Breast epithelium (tissue), 4 donors: ENCODE measurements at regions not wholly inside any gene's neighbourhood (a gene's known extent, or its start where the extent isn't known, plus 50 kb on each side); places are given as distances from the start of the nearest gene placed in this dataset.

Source experiments
- DNase-seq, 2 donors: peaks; one replicate each; pipeline ENCODE4 v3.0.0-alpha.2; 2019; ENCODE audit warnings: low spot score in 2 of 2
- H3K27ac ChIP-seq, 2 donors: fragments of 200-600 bp; sonication (generic) in 1 of 2; one replicate each; pipeline ENCODE4 v1.5.1; 2016 to 2019; ENCODE audit warnings: mild to moderate bottlenecking in 1 of 2
- H3K27me3 ChIP-seq, 2 donors: fragments of 200-600 bp; sonication (generic) in 1 of 2; one replicate each; pipeline versions ENCODE4 v1.5.1 to v1.6.0; 2017 to 2019; ENCODE audit warnings: control low read depth in 1 of 2, mild to moderate bottlenecking in 1 of 2
- H3K36me3 ChIP-seq: fragments of 200-600 bp; one replicate; pipeline ENCODE4 v1.5.1; 2019
- H3K4me1 ChIP-seq, 2 donors: fragments of 200-600 bp; sonication (generic); one replicate each; pipeline ENCODE4 v1.5.1; 2016 to 2019; ENCODE audit warnings: control low read depth in 1 of 2
- H3K4me3 ChIP-seq, 3 donors: fragments of 200-600 bp; sonication (generic); 1 replicate in 2 of 3; 2 replicates in 1 of 3; pipeline ENCODE4 v1.5.1; 2016 to 2019; ENCODE audit warnings: mild to moderate bottlenecking in 3 of 3, moderate library complexity in 2 of 3
- H3K9me3 ChIP-seq, 2 donors: fragments of 200-600 bp; sonication (generic) in 1 of 2; one replicate each; pipeline ENCODE4 v1.5.1; 2016 to 2019; ENCODE audit warnings: control low read depth in 1 of 2
- POLR2A ChIP-seq: fragments of 450-650 bp; IDR thresholded peaks from one replicate; pipeline ENCODE4 v1.6.1; 2016; ENCODE audit warnings: antibody characterized with exemption, mild to moderate bottlenecking, moderate library complexity
- POLR2AphosphoS5 ChIP-seq, 3 donors: sonication (generic); formaldehyde crosslinking; IDR thresholded peaks; one replicate each; pipeline ENCODE4 v1.6.1; 2017; ENCODE audit warnings: antibody characterized with exemption in 3 of 3
- intact Hi-C: fragments of 100-400 bp; cut with DNase I; formaldehyde crosslinking; loops from one replicate; pipeline ENCODE4 v1.15.1; 2023; ENCODE audit warnings: low total_unique reads
- TF ChIP-seq, protein P1 (sequence below), 3 donors: fragments of 450-650 bp; IDR thresholded peaks; one replicate each; pipeline ENCODE4 v1.5.1; 2016 to 2017; ENCODE audit warnings: antibody characterized with exemption in 3 of 3, mild to moderate bottlenecking in 3 of 3, moderate library complexity in 3 of 3

DNA sequence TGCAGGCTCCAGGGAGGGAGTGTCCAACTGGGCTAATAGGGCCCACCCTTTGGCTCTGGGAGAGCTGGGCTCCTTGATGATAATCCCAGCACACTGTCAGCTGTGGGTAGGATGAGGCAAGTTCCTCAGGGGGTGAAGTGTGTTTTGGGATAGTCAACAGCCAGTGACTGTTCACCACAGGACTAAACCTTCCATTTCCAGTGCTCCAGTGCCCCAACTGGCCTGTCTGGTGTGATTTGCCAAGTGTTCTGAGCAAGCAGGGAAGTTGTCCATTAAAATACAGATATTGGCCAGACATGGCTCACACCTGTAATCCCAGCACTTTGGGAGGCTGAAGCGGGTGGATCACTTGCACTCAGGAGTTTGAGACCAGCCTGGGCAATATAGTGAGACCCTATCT, 150.9 kb downstream of the TM9SF2 start:
- H3K27me3 ChIP-seq = no peaks in the 10 kb centered on the region
- intact Hi-C loops = loop anchor here (10.0 kb wide), 1 partner anchor 603 kb away; no protein-coding TSS in a partner anchor
- no peak overlapping the region for H3K27ac ChIP-seq
- H3K4me1 ChIP-seq = no peaks in the 10 kb centered on the region
- no peak for TF ChIP-seq POLR2AphosphoS5 (IDR thresholded peaks at IDR 0.05)
- no peak for TF ChIP-seq POLR2A
- TF ChIP-seq, protein P1, sequence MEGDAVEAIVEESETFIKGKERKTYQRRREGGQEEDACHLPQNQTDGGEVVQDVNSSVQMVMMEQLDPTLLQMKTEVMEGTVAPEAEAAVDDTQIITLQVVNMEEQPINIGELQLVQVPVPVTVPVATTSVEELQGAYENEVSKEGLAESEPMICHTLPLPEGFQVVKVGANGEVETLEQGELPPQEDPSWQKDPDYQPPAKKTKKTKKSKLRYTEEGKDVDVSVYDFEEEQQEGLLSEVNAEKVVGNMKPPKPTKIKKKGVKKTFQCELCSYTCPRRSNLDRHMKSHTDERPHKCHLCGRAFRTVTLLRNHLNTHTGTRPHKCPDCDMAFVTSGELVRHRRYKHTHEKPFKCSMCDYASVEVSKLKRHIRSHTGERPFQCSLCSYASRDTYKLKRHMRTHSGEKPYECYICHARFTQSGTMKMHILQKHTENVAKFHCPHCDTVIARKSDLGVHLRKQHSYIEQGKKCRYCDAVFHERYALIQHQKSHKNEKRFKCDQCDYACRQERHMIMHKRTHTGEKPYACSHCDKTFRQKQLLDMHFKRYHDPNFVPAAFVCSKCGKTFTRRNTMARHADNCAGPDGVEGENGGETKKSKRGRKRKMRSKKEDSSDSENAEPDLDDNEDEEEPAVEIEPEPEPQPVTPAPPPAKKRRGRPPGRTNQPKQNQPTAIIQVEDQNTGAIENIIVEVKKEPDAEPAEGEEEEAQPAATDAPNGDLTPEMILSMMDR (IDR thresholded peaks at IDR 0.05) = no peak
- H3K36me3 ChIP-seq = no peaks in the 10 kb centered on the region
- no peak overlapping the region for H3K4me3 ChIP-seq
- DNase-seq = no peak
- H3K9me3 ChIP-seq = no peaks in the 10 kb centered on the region

DNA sequence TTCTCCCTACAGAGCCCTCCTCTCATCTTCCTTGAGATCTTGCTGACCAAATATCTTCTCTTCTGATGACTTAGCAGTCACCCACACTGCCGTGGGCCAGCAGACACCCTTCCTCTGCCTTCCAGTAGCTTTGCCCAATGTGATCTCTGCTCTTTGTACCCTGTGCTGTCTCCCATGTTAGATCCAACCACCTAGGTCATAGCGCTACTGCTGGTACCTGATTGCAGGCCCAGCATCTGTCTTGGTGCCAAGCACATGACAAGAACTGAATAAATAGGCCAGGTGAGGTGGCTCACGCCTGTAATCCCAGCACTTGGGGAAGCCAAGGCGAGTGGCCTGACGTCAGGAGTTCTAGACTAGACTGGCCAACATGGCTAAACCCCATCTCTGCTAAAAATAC, 149.7 kb downstream of the TM9SF2 start:
- Histone ChIP-seq H3K4me1 (no peaks in the 10 kb centered on the region), H3K4me3 (no peak overlapping the region), H3K27ac (no peak overlapping the region), H3K9me3 (no peaks in the 10 kb centered on the region), H3K36me3 (no peaks in the 10 kb centered on the region), H3K27me3 (no peaks in the 10 kb centered on the region)
- TF ChIP-seq POLR2AphosphoS5 (IDR thresholded peaks at IDR 0.05) (no peak), POLR2A (no peak)
- TF ChIP-seq, protein P1 (IDR thresholded peaks at IDR 0.05) = no peak
- intact Hi-C loops = loop anchor here (10.0 kb wide), 1 partner anchor 604 kb away; no protein-coding TSS in a partner anchor
- DNase-seq = no peak

DNA sequence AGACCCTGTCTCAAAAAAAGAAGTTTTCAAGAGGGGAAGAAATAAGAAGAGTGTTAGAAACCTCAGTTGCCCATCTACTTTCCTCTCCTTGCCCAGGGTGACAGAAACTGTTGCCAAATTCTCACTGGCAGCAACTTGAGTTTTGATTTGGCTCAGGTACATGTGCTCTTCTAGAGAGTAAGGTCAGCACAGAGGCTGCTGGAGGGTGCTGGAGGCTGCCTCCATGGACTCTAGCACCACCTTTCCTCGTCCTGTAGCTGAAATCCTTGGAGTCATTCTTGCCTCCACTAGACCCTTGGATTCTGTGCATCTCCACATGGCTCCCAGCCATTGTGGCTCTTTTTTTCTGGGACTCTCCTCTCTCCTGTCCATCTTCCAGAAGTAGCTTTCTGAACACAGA, 149.1 kb downstream of the TM9SF2 start:
- Histone ChIP-seq H3K36me3 (no peaks in the 10 kb centered on the region), H3K4me1 (no peaks in the 10 kb centered on the region), H3K27ac (no peak overlapping the region), H3K4me3 (no peak overlapping the region), H3K9me3 (no peaks in the 10 kb centered on the region), H3K27me3 (no peaks in the 10 kb centered on the region)
- DNase-seq = no peak
- intact Hi-C loops = loop anchor here (10.0 kb wide), 1 partner anchor 604 kb away; no protein-coding TSS in a partner anchor
- TF ChIP-seq POLR2A (no peak), POLR2AphosphoS5 (IDR thresholded peaks at IDR 0.05) (no peak)
- TF ChIP-seq, protein P1 (IDR thresholded peaks at IDR 0.05) = no peak

DNA sequence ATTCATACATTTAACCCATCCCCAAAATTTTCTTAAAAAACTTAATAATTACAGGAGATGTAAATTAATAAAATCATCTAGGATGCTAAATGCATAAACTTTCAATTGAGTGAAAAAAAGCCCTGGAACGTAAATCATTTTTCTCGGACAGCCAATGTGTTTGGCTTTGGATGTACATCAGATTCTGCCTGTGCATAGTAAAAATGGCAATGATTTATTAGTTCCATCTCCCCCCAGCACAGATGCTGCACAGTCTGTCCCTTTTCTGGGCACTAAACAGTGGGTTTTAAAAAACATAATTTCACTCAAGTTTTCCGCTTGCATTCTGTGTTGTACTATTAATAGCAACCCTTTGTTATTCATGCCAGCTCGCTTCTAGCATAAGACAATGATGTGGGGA, 147.7 kb downstream of the TM9SF2 start:
- no peaks in the 10 kb centered on the region for H3K9me3 ChIP-seq
- no peaks in the 10 kb centered on the region for H3K36me3 ChIP-seq
- TF ChIP-seq POLR2A = no peak
- no peak for TF ChIP-seq POLR2AphosphoS5 (IDR thresholded peaks at IDR 0.05)
- TF ChIP-seq, protein P1 (IDR thresholded peaks at IDR 0.05) = no peak
- intact Hi-C loops = no loop called here
- H3K4me3 ChIP-seq = no peak overlapping the region
- H3K4me1 ChIP-seq = no peaks in the 10 kb centered on the region
- DNase-seq = no peak
- H3K27me3 ChIP-seq = no peaks in the 10 kb centered on the region
- no peak overlapping the region for H3K27ac ChIP-seq

DNA sequence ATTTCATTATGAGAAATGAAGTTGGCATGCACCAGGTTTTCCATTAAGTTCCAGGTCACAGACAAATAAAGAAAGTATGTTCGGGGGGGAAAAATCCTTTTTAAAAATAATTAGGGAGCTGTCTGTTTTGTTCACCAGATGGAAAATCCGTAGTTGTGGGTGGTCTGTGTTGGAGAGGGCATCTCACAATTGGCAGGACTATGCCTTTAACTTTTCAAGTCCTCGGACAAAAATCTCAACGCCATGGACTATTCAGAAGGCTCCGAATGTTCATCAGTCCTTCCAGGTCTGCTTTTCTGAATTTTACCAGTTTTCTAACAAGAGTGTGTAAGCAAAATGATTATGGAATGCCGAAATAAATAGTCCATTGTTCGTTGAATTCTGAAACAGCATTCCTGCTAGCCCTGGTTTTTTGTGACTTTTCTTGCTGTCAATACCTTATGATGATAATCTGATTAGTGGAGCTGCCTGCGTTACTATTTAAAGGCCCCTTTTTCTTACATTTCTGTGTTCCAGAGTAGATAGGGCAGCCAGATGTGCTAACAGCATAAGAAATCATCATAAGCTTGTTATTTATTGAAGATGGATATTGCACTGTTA, 146.9 kb downstream of the TM9SF2 start:
- intact Hi-C loops = no loop called here
- no peak overlapping the region for H3K4me3 ChIP-seq
- no peaks in the 10 kb centered on the region for H3K36me3 ChIP-seq
- TF ChIP-seq POLR2A = no peak
- TF ChIP-seq POLR2AphosphoS5 (IDR thresholded peaks at IDR 0.05) = no peak
- TF ChIP-seq, protein P1 (IDR thresholded peaks at IDR 0.05) = no peak
- H3K27ac ChIP-seq = no peak overlapping the region
- no peaks in the 10 kb centered on the region for H3K4me1 ChIP-seq
- H3K9me3 ChIP-seq = no peaks in the 10 kb centered on the region
- no peaks in the 10 kb centered on the region for H3K27me3 ChIP-seq
- no peak for DNase-seq
